ENCODE measurements at regions not wholly inside any gene's neighbourhood (a gene's known extent, or its start where the extent isn't known, plus 50 kb on each side); places are given as distances from the start of the nearest gene placed in this dataset.

DNA sequence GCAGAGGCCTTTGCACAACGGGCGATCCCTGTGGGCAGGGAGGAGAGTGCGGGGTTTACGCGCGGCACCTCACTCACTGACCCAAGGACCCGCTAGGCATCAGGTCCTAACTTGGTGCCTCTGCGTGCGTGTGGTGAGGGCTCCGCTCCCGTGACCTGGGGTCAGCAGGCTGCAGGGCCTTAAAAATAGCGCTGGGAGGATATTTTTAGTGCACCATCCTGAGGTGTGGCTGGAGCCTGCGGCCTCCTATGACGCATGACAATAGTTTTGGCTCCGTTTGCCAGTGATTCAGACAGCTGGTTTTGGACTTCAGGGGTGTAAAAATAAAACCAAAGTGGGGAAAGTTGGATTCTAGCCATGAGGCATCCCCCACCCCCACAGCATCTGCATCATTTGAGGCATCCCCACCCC, 139.0 kb downstream of the FAM43A start:
- H3K4me3 ChIP-seq = no peak overlapping the region
- FAIRE-seq (no peak), DNase-seq (ENCODE audit: low read depth in 1 of 2, low spot score in 1 of 2) (no peak), ATAC-seq (no peak)
- ChIA-PET CTCF (no interaction called here), POLR2A (no interaction called here)
- H3K27ac ChIP-seq = no peak overlapping the region
- no peaks in the 10 kb centered on the region for H3K9me3 ChIP-seq
- no peak overlapping the region for H3K4me2 ChIP-seq
- TF ChIP-seq EHF (CRISPR knock-in tag; IDR thresholded peaks at IDR 0.05) (no peak), EHMT2 (IDR thresholded peaks at IDR 0.05; ENCODE audit: low read depth) (no peak)
- no peaks in the 10 kb centered on the region for H3K4me1 ChIP-seq
- 81% methylated on average over 9 of the region's 15 CpGs for WGBS (ENCODE audit: missing lambda C conversion rate)

DNA sequence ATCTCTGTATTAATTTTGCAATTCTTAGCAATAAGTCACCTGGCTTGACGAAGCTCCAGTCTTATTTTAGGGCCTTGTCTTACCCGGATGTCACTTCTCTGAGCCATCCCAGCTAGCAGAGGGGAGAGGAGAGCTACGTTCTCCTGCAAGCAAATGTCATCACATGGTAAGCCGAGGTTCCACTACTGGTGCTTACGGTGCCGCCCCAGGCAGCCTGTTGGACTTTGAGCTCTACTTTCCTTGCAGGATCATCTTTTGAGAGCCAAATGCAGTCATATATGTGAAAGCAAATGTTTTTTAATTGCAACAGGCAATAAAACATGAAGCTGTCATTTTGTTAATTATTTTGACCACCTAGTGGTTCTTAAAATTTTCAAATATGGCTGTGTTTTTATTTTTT, 140.9 kb downstream of the FAM43A start:
- 69% methylated on average over 6 of the region's 6 CpGs for WGBS (ENCODE audit: missing lambda C conversion rate)
- no peak for ATAC-seq
- no peak overlapping the region for H3K27ac ChIP-seq
- ChIA-PET CTCF (interaction anchor here (1.2 to 1.4 kb wide), 2 partner anchors 10 to 21 kb away, joined by 3 read pairs; no protein-coding TSS in a partner anchor), POLR2A (no interaction called here)
- no peak for DNase-seq (ENCODE audit: low read depth in 1 of 2, low spot score in 1 of 2)
- no peak overlapping the region for H3K4me2 ChIP-seq
- TF ChIP-seq SREBF2 (IDR thresholded peaks at IDR 0.05) = no peak
- TF ChIP-seq JUN (IDR thresholded peaks at IDR 0.05) = no peak
- no peak for FAIRE-seq
- H3K4me3 ChIP-seq = no peak overlapping the region
- H3K4me1 ChIP-seq = no peaks in the 10 kb centered on the region
- H3K9me3 ChIP-seq = no peaks in the 10 kb centered on the region

DNA sequence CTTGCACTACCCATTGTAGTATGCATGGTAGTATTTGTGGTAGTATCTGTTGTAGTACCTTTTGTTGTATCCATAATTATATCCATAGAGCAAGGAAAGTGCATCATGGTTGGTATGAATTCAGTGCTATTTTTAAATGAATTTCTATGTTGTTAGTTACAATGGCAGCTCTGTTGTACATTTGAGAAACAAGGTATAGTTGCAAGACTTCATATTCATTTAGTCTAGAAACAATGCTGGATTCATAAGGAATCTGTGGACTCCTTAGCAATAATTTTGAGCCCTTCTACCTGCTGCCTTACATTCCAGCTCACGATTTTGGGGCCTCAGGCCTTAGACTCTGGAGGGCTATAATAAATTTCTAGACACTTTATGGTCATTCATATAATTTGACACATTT, 141.8 kb downstream of the FAM43A start:
- ATAC-seq = no peak
- 27% methylated on average over 1 of the region's 1 CpG for WGBS (ENCODE audit: missing lambda C conversion rate)
- no peak for FAIRE-seq
- ChIA-PET POLR2A (no interaction called here), CTCF (interaction anchor here (1.2 kb wide), 1 partner anchor 9 kb away, joined by 3 read pairs; no protein-coding TSS in a partner anchor)
- DNase-seq (ENCODE audit: low read depth in 1 of 2, low spot score in 1 of 2) = no peak
- no peak for TF ChIP-seq KDM1A (IDR thresholded peaks at IDR 0.05; ENCODE audit: low read depth)
- TF ChIP-seq, protein P1, sequence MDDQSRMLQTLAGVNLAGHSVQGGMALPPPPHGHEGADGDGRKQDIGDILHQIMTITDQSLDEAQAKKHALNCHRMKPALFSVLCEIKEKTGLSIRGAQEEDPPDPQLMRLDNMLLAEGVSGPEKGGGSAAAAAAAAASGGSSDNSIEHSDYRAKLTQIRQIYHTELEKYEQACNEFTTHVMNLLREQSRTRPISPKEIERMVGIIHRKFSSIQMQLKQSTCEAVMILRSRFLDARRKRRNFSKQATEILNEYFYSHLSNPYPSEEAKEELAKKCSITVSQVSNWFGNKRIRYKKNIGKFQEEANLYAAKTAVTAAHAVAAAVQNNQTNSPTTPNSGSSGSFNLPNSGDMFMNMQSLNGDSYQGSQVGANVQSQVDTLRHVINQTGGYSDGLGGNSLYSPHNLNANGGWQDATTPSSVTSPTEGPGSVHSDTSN (IDR thresholded peaks at IDR 0.05) = no peak
- TF ChIP-seq HOXA7 (CRISPR knock-in tag; IDR thresholded peaks at IDR 0.05) = no peak
- no peak for TF ChIP-seq NR3C1 (IDR thresholded peaks at IDR 0.05)
- no peak for TF ChIP-seq CHD4 (IDR thresholded peaks at IDR 0.05; ENCODE audit: borderline replicate concordance)
- TF ChIP-seq TP53 (CRISPR knock-in tag; IDR thresholded peaks at IDR 0.05) = no peak
- TF ChIP-seq FOSB (CRISPR knock-in tag; IDR thresholded peaks at IDR 0.05) = no peak
- TF ChIP-seq HOXB5 (CRISPR knock-in tag; IDR thresholded peaks at IDR 0.05) = no peak
- TF ChIP-seq RFX5 (IDR thresholded peaks at IDR 0.05) = no peak
- TF ChIP-seq ZSCAN20 (CRISPR knock-in tag; IDR thresholded peaks at IDR 0.05) = no peak
- TF ChIP-seq MAFK (IDR thresholded peaks at IDR 0.05; ENCODE audit: partially characterized antibody) = no peak
- TF ChIP-seq RNF2 (IDR thresholded peaks at IDR 0.05; ENCODE audit: borderline replicate concordance, low read depth) = no peak
- no peak for TF ChIP-seq HEYL (CRISPR knock-in tag; IDR thresholded peaks at IDR 0.05)
- TF ChIP-seq, protein P2, sequence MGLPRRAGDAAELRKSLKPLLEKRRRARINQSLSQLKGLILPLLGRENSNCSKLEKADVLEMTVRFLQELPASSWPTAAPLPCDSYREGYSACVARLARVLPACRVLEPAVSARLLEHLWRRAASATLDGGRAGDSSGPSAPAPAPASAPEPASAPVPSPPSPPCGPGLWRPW (IDR thresholded peaks at IDR 0.05) = no peak
- no peaks in the 10 kb centered on the region for H3K9me3 ChIP-seq
- no peaks in the 10 kb centered on the region for H3K4me1 ChIP-seq
- no peak overlapping the region for H3K4me2 ChIP-seq
- H3K27ac ChIP-seq = no peak overlapping the region
- no peak overlapping the region for H3K4me3 ChIP-seq

DNA sequence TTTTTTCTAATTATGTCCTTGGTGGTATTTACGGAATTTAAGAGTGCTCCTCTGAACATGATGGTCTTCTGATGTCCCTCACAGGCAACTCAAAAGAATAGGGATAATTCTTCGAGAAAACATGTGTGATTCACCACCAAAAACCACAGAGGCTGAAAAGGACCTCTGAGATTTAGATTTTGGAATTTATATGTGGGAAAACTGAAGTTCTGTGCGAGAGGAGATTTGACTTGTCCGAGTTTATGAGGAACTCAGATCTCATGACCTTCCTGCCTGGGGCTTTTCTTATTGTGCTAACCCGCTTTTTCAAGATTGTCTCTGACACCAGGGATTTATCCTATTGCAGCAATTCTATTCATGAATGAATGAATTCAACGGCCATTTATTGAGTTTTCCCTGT, 142.4 kb downstream of the FAM43A start:
- WGBS (ENCODE audit: missing lambda C conversion rate) = 63% methylated on average over 6 of the region's 6 CpGs
- DNase-seq (ENCODE audit: low read depth in 1 of 2, low spot score in 1 of 2) = no peak
- no peak overlapping the region for H3K4me2 ChIP-seq
- H3K27ac ChIP-seq = no peak overlapping the region
- ATAC-seq = no peak
- no peak for FAIRE-seq
- H3K4me1 ChIP-seq = no peaks in the 10 kb centered on the region
- ChIA-PET CTCF (no interaction called here), POLR2A (no interaction called here)
- H3K9me3 ChIP-seq = no peaks in the 10 kb centered on the region
- H3K4me3 ChIP-seq = no peak overlapping the region
- TF ChIP-seq SMC3 (IDR thresholded peaks at IDR 0.05) = no peak

DNA sequence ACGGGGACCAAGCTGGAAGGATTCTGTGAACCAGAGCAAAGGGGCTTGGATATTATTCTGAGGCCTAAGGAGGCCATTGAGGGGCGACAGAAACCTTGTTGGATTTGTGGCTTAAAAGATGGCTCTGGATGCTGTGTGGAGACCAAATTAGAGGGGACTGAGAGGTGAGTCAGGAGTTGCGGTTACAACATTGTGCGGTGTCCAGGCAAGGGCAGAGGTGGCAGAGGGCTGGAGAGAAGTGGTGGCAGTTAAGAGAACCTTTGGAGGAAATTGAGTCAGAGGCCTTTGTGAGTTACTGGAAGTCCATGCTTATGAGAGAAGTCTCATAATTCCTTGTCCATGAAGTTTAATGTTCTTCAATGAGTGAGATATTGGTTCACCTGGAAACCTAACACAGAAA, 143.2 kb downstream of the FAM43A start:
- no peak for DNase-seq (ENCODE audit: low read depth in 1 of 2, low spot score in 1 of 2)
- H3K27ac ChIP-seq = no peak overlapping the region
- no peak overlapping the region for H3K4me2 ChIP-seq
- ChIA-PET POLR2A (no interaction called here), CTCF (no interaction called here)
- no peaks in the 10 kb centered on the region for H3K4me1 ChIP-seq
- 50% methylated on average over 4 of the region's 4 CpGs for WGBS (ENCODE audit: missing lambda C conversion rate)
- no peak for FAIRE-seq
- no peak overlapping the region for H3K4me3 ChIP-seq
- TF ChIP-seq SREBF2 (IDR thresholded peaks at IDR 0.05) = no peak
- no peak for TF ChIP-seq SMC3 (IDR thresholded peaks at IDR 0.05)
- no peak for TF ChIP-seq RARB (CRISPR knock-in tag; IDR thresholded peaks at IDR 0.05)
- no peak for TF ChIP-seq RFX5 (IDR thresholded peaks at IDR 0.05)
- TF ChIP-seq HOXA7 (CRISPR knock-in tag; IDR thresholded peaks at IDR 0.05) = no peak
- TF ChIP-seq, protein P3, sequence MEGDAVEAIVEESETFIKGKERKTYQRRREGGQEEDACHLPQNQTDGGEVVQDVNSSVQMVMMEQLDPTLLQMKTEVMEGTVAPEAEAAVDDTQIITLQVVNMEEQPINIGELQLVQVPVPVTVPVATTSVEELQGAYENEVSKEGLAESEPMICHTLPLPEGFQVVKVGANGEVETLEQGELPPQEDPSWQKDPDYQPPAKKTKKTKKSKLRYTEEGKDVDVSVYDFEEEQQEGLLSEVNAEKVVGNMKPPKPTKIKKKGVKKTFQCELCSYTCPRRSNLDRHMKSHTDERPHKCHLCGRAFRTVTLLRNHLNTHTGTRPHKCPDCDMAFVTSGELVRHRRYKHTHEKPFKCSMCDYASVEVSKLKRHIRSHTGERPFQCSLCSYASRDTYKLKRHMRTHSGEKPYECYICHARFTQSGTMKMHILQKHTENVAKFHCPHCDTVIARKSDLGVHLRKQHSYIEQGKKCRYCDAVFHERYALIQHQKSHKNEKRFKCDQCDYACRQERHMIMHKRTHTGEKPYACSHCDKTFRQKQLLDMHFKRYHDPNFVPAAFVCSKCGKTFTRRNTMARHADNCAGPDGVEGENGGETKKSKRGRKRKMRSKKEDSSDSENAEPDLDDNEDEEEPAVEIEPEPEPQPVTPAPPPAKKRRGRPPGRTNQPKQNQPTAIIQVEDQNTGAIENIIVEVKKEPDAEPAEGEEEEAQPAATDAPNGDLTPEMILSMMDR (IDR thresholded peaks at IDR 0.05) = no peak
- no peaks in the 10 kb centered on the region for H3K9me3 ChIP-seq
- no peak for ATAC-seq

Measured in A549 (cell line).